ENCODE measurements at regions not wholly inside any gene's neighbourhood (a gene's known extent, or its start where the extent isn't known, plus 50 kb on each side); places are given as distances from the start of the nearest gene placed in this dataset.

DNA sequence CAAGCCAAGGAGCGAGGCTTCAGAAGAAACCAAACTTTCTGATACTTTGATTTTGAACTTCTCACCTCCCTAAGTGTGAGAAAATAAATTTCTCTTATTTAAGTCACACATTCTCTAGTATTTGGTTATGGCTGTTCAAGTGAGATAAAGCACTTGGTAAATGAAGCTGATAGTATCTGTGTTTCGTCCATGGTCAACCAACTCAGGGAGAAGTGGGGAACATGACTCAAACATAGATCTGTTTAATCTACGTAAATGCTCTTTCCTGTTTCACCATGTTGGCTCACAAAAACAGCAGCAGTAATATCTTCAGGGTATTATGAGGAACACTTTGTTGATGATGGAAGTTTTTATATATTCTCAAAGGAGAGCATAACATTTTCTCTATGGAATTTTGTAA, 2167.2 kb upstream of the C9orf72 start:
- Histone ChIP-seq H3K4me1 (ENCODE audit: insufficient read depth, insufficient read length) (no peaks in the 10 kb centered on the region), H3K9ac (ENCODE audit: insufficient read length, low read depth) (no peak overlapping the region), H3K36me3 (ENCODE audit: insufficient read depth, insufficient read length, low read length) (no peaks in the 10 kb centered on the region), H3K27me3 (ENCODE audit: insufficient read depth, insufficient read length) (no peaks in the 10 kb centered on the region), H3K4me3 (ENCODE audit: insufficient read length, low read depth) (no peak overlapping the region), H3K9me3 (ENCODE audit: insufficient read depth, low read length) (no peaks in the 10 kb centered on the region)
- DNase-seq (ENCODE audit: low read depth, low spot score) = no peak
- no peak for TF ChIP-seq YY1 (IDR thresholded peaks at IDR 0.05; ENCODE audit: insufficient read depth, insufficient read length)
- TF ChIP-seq ZNF274 (IDR thresholded peaks at IDR 0.05; ENCODE audit: low read depth, low read length) = no peak
- TF ChIP-seq SUZ12 (IDR thresholded peaks at IDR 0.05; ENCODE audit: extremely low read depth, insufficient read depth, insufficient read length) = no peak

- no peaks in the 10 kb centered on the region for H3K36me3 ChIP-seq (ENCODE audit: insufficient read depth, insufficient read length, low read length)
- H3K4me1 ChIP-seq (ENCODE audit: insufficient read depth, insufficient read length) = no peaks in the 10 kb centered on the region
- no peak overlapping the region for H3K4me3 ChIP-seq (ENCODE audit: insufficient read length, low read depth)
- no peak for DNase-seq (ENCODE audit: low read depth, low spot score)
- H3K9me3 ChIP-seq (ENCODE audit: insufficient read depth, low read length) = no peaks in the 10 kb centered on the region
- H3K9ac ChIP-seq (ENCODE audit: insufficient read length, low read depth) = no peak overlapping the region
- H3K27me3 ChIP-seq (ENCODE audit: insufficient read depth, insufficient read length) = no peaks in the 10 kb centered on the region
- TF ChIP-seq YY1 (IDR thresholded peaks at IDR 0.05; ENCODE audit: insufficient read depth, insufficient read length) (no peak), ZNF274 (IDR thresholded peaks at IDR 0.05; ENCODE audit: low read depth, low read length) (no peak), SUZ12 (IDR thresholded peaks at IDR 0.05; ENCODE audit: extremely low read depth, insufficient read depth, insufficient read length) (no peak)
These were observed 2167.9 kb upstream of the C9orf72 start for GRCh38 chr9:29741169-29741568.

GRCh38 chr9:29750062-29750461, 2176.8 kb upstream of the C9orf72 start:
- TF ChIP-seq SUZ12 (IDR thresholded peaks at IDR 0.05; ENCODE audit: extremely low read depth, insufficient read depth, insufficient read length) = no peak
- no peak for TF ChIP-seq ZNF274 (IDR thresholded peaks at IDR 0.05; ENCODE audit: low read depth, low read length)
- no peak for TF ChIP-seq YY1 (IDR thresholded peaks at IDR 0.05; ENCODE audit: insufficient read depth, insufficient read length)
- Histone ChIP-seq H3K4me1 (ENCODE audit: insufficient read depth, insufficient read length) (no peaks in the 10 kb centered on the region), H3K36me3 (ENCODE audit: insufficient read depth, insufficient read length, low read length) (no peaks in the 10 kb centered on the region), H3K4me3 (ENCODE audit: insufficient read length, low read depth) (no peak overlapping the region), H3K9ac (ENCODE audit: insufficient read length, low read depth) (no peak overlapping the region), H3K27me3 (ENCODE audit: insufficient read depth, insufficient read length) (no peaks in the 10 kb centered on the region), H3K9me3 (ENCODE audit: insufficient read depth, low read length) (no peaks in the 10 kb centered on the region)
- DNase-seq (ENCODE audit: low read depth, low spot score) = no peak

GRCh38 chr9:29751226-29751625, 2177.9 kb upstream of the C9orf72 start:
- Histone ChIP-seq H3K9me3 (ENCODE audit: insufficient read depth, low read length) (no peaks in the 10 kb centered on the region), H3K4me1 (ENCODE audit: insufficient read depth, insufficient read length) (no peaks in the 10 kb centered on the region), H3K36me3 (ENCODE audit: insufficient read depth, insufficient read length, low read length) (no peaks in the 10 kb centered on the region), H3K9ac (ENCODE audit: insufficient read length, low read depth) (no peak overlapping the region), H3K4me3 (ENCODE audit: insufficient read length, low read depth) (no peak overlapping the region), H3K27me3 (ENCODE audit: insufficient read depth, insufficient read length) (no peaks in the 10 kb centered on the region)
- TF ChIP-seq ZNF274 (IDR thresholded peaks at IDR 0.05; ENCODE audit: low read depth, low read length) = no peak
- no peak for TF ChIP-seq SUZ12 (IDR thresholded peaks at IDR 0.05; ENCODE audit: extremely low read depth, insufficient read depth, insufficient read length)
- TF ChIP-seq YY1 (IDR thresholded peaks at IDR 0.05; ENCODE audit: insufficient read depth, insufficient read length) = no peak
- DNase-seq (ENCODE audit: low read depth, low spot score) = no peak

- TF ChIP-seq ZNF274 (IDR thresholded peaks at IDR 0.05; ENCODE audit: low read depth, low read length) = no peak
- TF ChIP-seq YY1 (IDR thresholded peaks at IDR 0.05; ENCODE audit: insufficient read depth, insufficient read length) = no peak
- no peak for TF ChIP-seq SUZ12 (IDR thresholded peaks at IDR 0.05; ENCODE audit: extremely low read depth, insufficient read depth, insufficient read length)
- Histone ChIP-seq H3K27me3 (ENCODE audit: insufficient read depth, insufficient read length) (no peaks in the 10 kb centered on the region), H3K4me1 (ENCODE audit: insufficient read depth, insufficient read length) (no peaks in the 10 kb centered on the region), H3K9me3 (ENCODE audit: insufficient read depth, low read length) (no peaks in the 10 kb centered on the region), H3K4me3 (ENCODE audit: insufficient read length, low read depth) (no peak overlapping the region), H3K36me3 (ENCODE audit: insufficient read depth, insufficient read length, low read length) (no peaks in the 10 kb centered on the region), H3K9ac (ENCODE audit: insufficient read length, low read depth) (no peak overlapping the region)
- no peak for DNase-seq (ENCODE audit: low read depth, low spot score)
These were observed 2180.4 kb upstream of the C9orf72 start for GRCh38 chr9:29753638-29754037.

- no peaks in the 10 kb centered on the region for H3K36me3 ChIP-seq (ENCODE audit: insufficient read depth, insufficient read length, low read length)
- no peak overlapping the region for H3K9ac ChIP-seq (ENCODE audit: insufficient read length, low read depth)
- no peaks in the 10 kb centered on the region for H3K4me1 ChIP-seq (ENCODE audit: insufficient read depth, insufficient read length)
- H3K4me3 ChIP-seq (ENCODE audit: insufficient read length, low read depth) = no peak overlapping the region
- DNase-seq (ENCODE audit: low read depth, low spot score) = no peak
- no peaks in the 10 kb centered on the region for H3K9me3 ChIP-seq (ENCODE audit: insufficient read depth, low read length)
- H3K27me3 ChIP-seq (ENCODE audit: insufficient read depth, insufficient read length) = no peaks in the 10 kb centered on the region
- TF ChIP-seq YY1 (IDR thresholded peaks at IDR 0.05; ENCODE audit: insufficient read depth, insufficient read length) (no peak), SUZ12 (IDR thresholded peaks at IDR 0.05; ENCODE audit: extremely low read depth, insufficient read depth, insufficient read length) (no peak), ZNF274 (IDR thresholded peaks at IDR 0.05; ENCODE audit: low read depth, low read length) (no peak)
These were observed 2195.7 kb upstream of the C9orf72 start for GRCh38 chr9:29769019-29769418.

- no peak for DNase-seq (ENCODE audit: low read depth, low spot score)
- H3K4me3 ChIP-seq (ENCODE audit: insufficient read length, low read depth) = no peak overlapping the region
- no peaks in the 10 kb centered on the region for H3K4me1 ChIP-seq (ENCODE audit: insufficient read depth, insufficient read length)
- no peak overlapping the region for H3K9ac ChIP-seq (ENCODE audit: insufficient read length, low read depth)
- no peaks in the 10 kb centered on the region for H3K36me3 ChIP-seq (ENCODE audit: insufficient read depth, insufficient read length, low read length)
- H3K9me3 ChIP-seq (ENCODE audit: insufficient read depth, low read length) = no peaks in the 10 kb centered on the region
- no peaks in the 10 kb centered on the region for H3K27me3 ChIP-seq (ENCODE audit: insufficient read depth, insufficient read length)
- no peak for TF ChIP-seq YY1 (IDR thresholded peaks at IDR 0.05; ENCODE audit: insufficient read depth, insufficient read length)
- TF ChIP-seq ZNF274 (IDR thresholded peaks at IDR 0.05; ENCODE audit: low read depth, low read length) = no peak
- no peak for TF ChIP-seq SUZ12 (IDR thresholded peaks at IDR 0.05; ENCODE audit: extremely low read depth, insufficient read depth, insufficient read length)
These were observed 2200.4 kb upstream of the C9orf72 start for GRCh38 chr9:29773676-29774075.

DNA sequence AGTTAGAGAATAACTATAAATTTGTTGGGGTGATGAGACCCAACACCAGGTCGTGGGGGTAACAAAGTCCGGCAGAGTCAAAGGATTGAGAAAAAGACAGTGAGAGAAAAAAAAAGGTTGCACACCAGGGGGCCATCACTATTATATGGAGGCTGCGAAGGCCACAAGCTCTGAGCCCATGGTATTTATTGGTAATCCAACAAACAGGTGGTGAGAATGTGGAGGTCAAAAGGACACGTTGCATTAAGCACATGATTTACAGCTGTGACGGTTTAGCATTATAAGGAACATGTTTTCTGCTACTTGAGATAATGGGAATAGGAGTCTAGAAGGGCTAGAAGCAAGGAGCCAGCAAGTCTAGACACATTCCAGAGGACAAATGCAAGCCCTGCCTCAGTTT, 2202.2 kb upstream of the C9orf72 start:
- H3K4me3 ChIP-seq (ENCODE audit: insufficient read length, low read depth) = no peak overlapping the region
- no peaks in the 10 kb centered on the region for H3K9me3 ChIP-seq (ENCODE audit: insufficient read depth, low read length)
- H3K36me3 ChIP-seq (ENCODE audit: insufficient read depth, insufficient read length, low read length) = no peaks in the 10 kb centered on the region
- TF ChIP-seq YY1 (IDR thresholded peaks at IDR 0.05; ENCODE audit: insufficient read depth, insufficient read length) (no peak), SUZ12 (IDR thresholded peaks at IDR 0.05; ENCODE audit: extremely low read depth, insufficient read depth, insufficient read length) (no peak), ZNF274 (IDR thresholded peaks at IDR 0.05; ENCODE audit: low read depth, low read length) (no peak)
- H3K9ac ChIP-seq (ENCODE audit: insufficient read length, low read depth) = no peak overlapping the region
- no peaks in the 10 kb centered on the region for H3K4me1 ChIP-seq (ENCODE audit: insufficient read depth, insufficient read length)
- no peak for DNase-seq (ENCODE audit: low read depth, low spot score)
- no peaks in the 10 kb centered on the region for H3K27me3 ChIP-seq (ENCODE audit: insufficient read depth, insufficient read length)

Data from NT2/D1 (cell line).